ENCODE measurements at regions not wholly inside any gene's neighbourhood (a gene's known extent, or its start where the extent isn't known, plus 50 kb on each side); places are given as distances from the start of the nearest gene placed in this dataset.

DNA sequence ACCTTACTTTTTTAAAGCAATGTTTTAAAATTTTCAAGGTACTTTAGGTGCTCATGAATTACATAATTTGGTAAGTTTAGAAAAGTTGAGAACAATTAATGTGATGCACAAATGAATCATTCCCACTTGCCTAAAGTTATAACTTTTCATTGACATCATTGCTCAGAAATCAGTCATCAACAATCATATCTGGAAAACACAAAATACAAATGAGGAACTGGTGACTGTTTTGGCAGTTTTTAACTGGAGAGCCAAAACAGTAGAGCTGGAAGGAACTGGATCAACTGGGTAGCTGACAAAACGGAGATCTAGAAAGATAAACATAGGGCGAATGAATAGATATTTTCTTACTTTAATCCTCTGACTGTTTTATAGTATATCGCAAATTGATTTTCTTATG lies 767.1 kb downstream of the IGSF11 start:
- Histone ChIP-seq H3K4me1 (ENCODE audit: insufficient read depth, low read length) (no peaks in the 10 kb centered on the region), H3K9ac (ENCODE audit: low read depth, low read length) (no peak overlapping the region), H3K79me2 (ENCODE audit: insufficient read depth, low read length) (no peaks in the 10 kb centered on the region), H3K4me2 (ENCODE audit: insufficient read depth, low read length) (no peak overlapping the region), H4K20me1 (ENCODE audit: insufficient read depth, low read length) (no peaks in the 10 kb centered on the region), H3K36me3 (ENCODE audit: insufficient read depth, low read length) (no peaks in the 10 kb centered on the region), H3K4me3 (ENCODE audit: low read depth in 1 of 2, low read length in 2 of 2) (no peak overlapping the region), H2AFZ (ENCODE audit: low read depth, low read length) (no peak overlapping the region), H3K27me3 (ENCODE audit: insufficient read depth, low read length, poor library complexity) (no peaks in the 10 kb centered on the region), H3K9me3 (ENCODE audit: insufficient read depth, low read length, severe bottlenecking) (no peaks in the 10 kb centered on the region), H3K27ac (ENCODE audit: low read length) (no peak overlapping the region)
- no peak for ATAC-seq (ENCODE audit: insufficient read depth, low read depth)
- no peak for TF ChIP-seq EZH2 (IDR thresholded peaks at IDR 0.05; ENCODE audit: borderline replicate concordance, low read depth, low read length, severe bottlenecking)
- TF ChIP-seq, protein P1, sequence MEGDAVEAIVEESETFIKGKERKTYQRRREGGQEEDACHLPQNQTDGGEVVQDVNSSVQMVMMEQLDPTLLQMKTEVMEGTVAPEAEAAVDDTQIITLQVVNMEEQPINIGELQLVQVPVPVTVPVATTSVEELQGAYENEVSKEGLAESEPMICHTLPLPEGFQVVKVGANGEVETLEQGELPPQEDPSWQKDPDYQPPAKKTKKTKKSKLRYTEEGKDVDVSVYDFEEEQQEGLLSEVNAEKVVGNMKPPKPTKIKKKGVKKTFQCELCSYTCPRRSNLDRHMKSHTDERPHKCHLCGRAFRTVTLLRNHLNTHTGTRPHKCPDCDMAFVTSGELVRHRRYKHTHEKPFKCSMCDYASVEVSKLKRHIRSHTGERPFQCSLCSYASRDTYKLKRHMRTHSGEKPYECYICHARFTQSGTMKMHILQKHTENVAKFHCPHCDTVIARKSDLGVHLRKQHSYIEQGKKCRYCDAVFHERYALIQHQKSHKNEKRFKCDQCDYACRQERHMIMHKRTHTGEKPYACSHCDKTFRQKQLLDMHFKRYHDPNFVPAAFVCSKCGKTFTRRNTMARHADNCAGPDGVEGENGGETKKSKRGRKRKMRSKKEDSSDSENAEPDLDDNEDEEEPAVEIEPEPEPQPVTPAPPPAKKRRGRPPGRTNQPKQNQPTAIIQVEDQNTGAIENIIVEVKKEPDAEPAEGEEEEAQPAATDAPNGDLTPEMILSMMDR (IDR thresholded peaks at IDR 0.05; ENCODE audit: borderline replicate concordance, extremely low read depth, low read length, poor library complexity, severe bottlenecking), result no peak
- DNase-seq, result no peak

DNA sequence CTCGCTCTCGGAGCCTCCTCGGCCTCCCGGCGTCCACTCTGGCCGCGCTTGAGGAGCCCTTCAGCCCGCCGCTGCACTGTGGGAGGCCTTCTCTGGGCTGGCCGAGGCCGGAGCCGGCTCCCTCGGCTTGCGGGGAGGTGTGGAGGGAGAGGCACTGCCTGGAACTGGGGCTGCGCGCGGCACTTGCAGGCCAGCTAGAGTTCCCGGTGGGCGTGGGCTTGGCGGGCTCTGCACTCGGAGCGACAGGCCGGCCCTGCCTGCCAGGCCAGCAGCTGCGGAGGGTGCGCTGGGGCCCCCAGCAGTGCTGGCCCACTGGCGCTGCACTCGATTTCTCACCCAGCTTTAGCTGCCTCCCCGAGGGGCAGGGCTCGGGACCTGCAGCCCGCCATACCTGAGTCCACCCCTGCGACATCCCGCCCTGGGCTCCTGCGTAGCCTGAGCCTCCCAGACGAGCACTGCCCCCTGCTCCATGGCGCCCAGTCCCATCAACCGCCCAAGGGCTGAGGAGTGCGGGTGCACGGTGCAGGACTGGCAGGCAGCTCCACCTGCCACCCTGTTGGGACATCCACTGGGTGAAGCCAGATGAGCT lies 765.0 kb downstream of the IGSF11 start:
- H3K79me2 ChIP-seq (ENCODE audit: insufficient read depth, low read length), result no peaks in the 10 kb centered on the region
- no peaks in the 10 kb centered on the region for H3K4me1 ChIP-seq (ENCODE audit: insufficient read depth, low read length)
- H3K27me3 ChIP-seq (ENCODE audit: insufficient read depth, low read length, poor library complexity), result no peaks in the 10 kb centered on the region
- TF ChIP-seq EZH2 (IDR thresholded peaks at IDR 0.05; ENCODE audit: borderline replicate concordance, low read depth, low read length, severe bottlenecking), result no peak
- DNase-seq, result no peak
- ATAC-seq (ENCODE audit: insufficient read depth, low read depth), result no peak
- H3K4me2 ChIP-seq (ENCODE audit: insufficient read depth, low read length), result no peak overlapping the region
- H4K20me1 ChIP-seq (ENCODE audit: insufficient read depth, low read length), result no peaks in the 10 kb centered on the region
- no peak overlapping the region for H3K27ac ChIP-seq (ENCODE audit: low read length)
- no peak overlapping the region for H2AFZ ChIP-seq (ENCODE audit: low read depth, low read length)
- H3K9me3 ChIP-seq (ENCODE audit: insufficient read depth, low read length, severe bottlenecking), result no peaks in the 10 kb centered on the region
- H3K36me3 ChIP-seq (ENCODE audit: insufficient read depth, low read length), result no peaks in the 10 kb centered on the region
- no peak overlapping the region for H3K4me3 ChIP-seq (ENCODE audit: low read depth in 1 of 2, low read length in 2 of 2)
- no peak overlapping the region for H3K9ac ChIP-seq (ENCODE audit: low read depth, low read length)

DNA sequence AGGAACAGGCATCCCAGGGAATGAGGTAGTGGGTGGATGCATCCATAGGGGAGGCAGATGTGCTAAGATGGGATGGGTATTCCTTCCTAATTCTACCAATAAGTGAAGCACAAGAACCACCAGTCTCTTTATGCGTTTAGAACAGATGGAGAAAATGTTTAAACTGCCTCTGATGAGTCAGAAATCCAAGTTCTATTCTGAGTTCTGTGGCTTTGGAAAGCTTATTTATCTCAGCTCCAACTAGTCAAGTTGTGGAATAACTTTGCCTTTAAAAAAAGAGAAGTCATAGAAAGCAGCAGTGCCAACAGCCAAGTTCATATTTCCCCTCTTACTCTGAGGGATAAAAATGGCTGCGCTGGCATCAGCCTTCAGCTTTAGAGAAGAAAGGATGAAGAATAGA lies 761.7 kb downstream of the IGSF11 start:
- no peaks in the 10 kb centered on the region for H3K36me3 ChIP-seq (ENCODE audit: insufficient read depth, low read length)
- no peak overlapping the region for H3K4me3 ChIP-seq (ENCODE audit: low read depth in 1 of 2, low read length in 2 of 2)
- H3K4me1 ChIP-seq (ENCODE audit: insufficient read depth, low read length), result no peaks in the 10 kb centered on the region
- no peaks in the 10 kb centered on the region for H3K9me3 ChIP-seq (ENCODE audit: insufficient read depth, low read length, severe bottlenecking)
- no peak overlapping the region for H3K27ac ChIP-seq (ENCODE audit: low read length)
- H2AFZ ChIP-seq (ENCODE audit: low read depth, low read length), result no peak overlapping the region
- no peaks in the 10 kb centered on the region for H4K20me1 ChIP-seq (ENCODE audit: insufficient read depth, low read length)
- TF ChIP-seq, protein P1 (IDR thresholded peaks at IDR 0.05; ENCODE audit: borderline replicate concordance, extremely low read depth, low read length, poor library complexity, severe bottlenecking), result no peak
- no peak for TF ChIP-seq EZH2 (IDR thresholded peaks at IDR 0.05; ENCODE audit: borderline replicate concordance, low read depth, low read length, severe bottlenecking)
- H3K9ac ChIP-seq (ENCODE audit: low read depth, low read length), result no peak overlapping the region
- no peaks in the 10 kb centered on the region for H3K79me2 ChIP-seq (ENCODE audit: insufficient read depth, low read length)
- ATAC-seq (ENCODE audit: insufficient read depth, low read depth), result no peak
- H3K27me3 ChIP-seq (ENCODE audit: insufficient read depth, low read length, poor library complexity), result no peaks in the 10 kb centered on the region
- DNase-seq, result no peak
- H3K4me2 ChIP-seq (ENCODE audit: insufficient read depth, low read length), result no peak overlapping the region

DNA sequence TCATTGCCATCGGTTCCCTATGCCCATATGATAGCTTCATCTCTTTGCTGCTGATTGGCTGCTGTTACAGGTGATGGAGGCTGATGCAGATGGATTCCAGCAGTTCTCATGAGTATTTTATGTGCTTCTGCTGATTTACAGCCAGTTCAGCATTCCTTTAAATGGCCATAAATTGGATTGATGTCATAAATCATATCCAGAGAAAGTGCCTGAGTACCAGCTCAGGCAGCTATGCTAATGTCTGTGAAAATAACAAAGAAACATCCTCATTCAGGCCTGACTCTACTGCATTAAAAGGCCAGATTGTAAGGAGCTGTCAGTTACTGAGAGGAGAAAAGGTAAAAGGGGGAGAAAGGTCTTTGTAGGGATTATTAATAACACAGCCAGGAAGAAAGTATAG lies 756.8 kb downstream of the IGSF11 start:
- Histone ChIP-seq H3K4me3 (ENCODE audit: low read depth in 1 of 2, low read length in 2 of 2) (no peak overlapping the region), H3K27ac (ENCODE audit: low read length) (no peak overlapping the region), H3K9ac (ENCODE audit: low read depth, low read length) (no peak overlapping the region), H3K4me1 (ENCODE audit: insufficient read depth, low read length) (no peaks in the 10 kb centered on the region), H3K9me3 (ENCODE audit: insufficient read depth, low read length, severe bottlenecking) (no peaks in the 10 kb centered on the region), H3K79me2 (ENCODE audit: insufficient read depth, low read length) (no peaks in the 10 kb centered on the region), H3K27me3 (ENCODE audit: insufficient read depth, low read length, poor library complexity) (no peaks in the 10 kb centered on the region), H3K36me3 (ENCODE audit: insufficient read depth, low read length) (no peaks in the 10 kb centered on the region), H2AFZ (ENCODE audit: low read depth, low read length) (no peak overlapping the region), H3K4me2 (ENCODE audit: insufficient read depth, low read length) (no peak overlapping the region), H4K20me1 (ENCODE audit: insufficient read depth, low read length) (no peaks in the 10 kb centered on the region)
- no peak for TF ChIP-seq EZH2 (IDR thresholded peaks at IDR 0.05; ENCODE audit: borderline replicate concordance, low read depth, low read length, severe bottlenecking)
- TF ChIP-seq, protein P1 (IDR thresholded peaks at IDR 0.05; ENCODE audit: borderline replicate concordance, extremely low read depth, low read length, poor library complexity, severe bottlenecking), result no peak
- no peak for ATAC-seq (ENCODE audit: insufficient read depth, low read depth)
- no peak for DNase-seq
